Brain microvascular endothelial cell (primary cell): ENCODE measurements at regions not wholly inside any gene's neighbourhood (a gene's known extent, or its start where the extent isn't known, plus 50 kb on each side); places are given as distances from the start of the nearest gene placed in this dataset.

ENCODE experiments used
- DNase-seq: peaks from one replicate; pipeline ENCODE4 v3.0.0-alpha.2; 2020
- H3K27ac ChIP-seq: fragments of 250-450 bp; sonication (Bioruptor Pico); 2 replicates; pipeline ENCODE4 v1.5.1; 2020; ENCODE audit warnings: mild to moderate bottlenecking, moderate library complexity
- H3K27me3 ChIP-seq: fragments of 250-450 bp; sonication (Bioruptor Pico); replicated peaks from 2 replicates; pipeline ENCODE4 v1.5.1; 2020; ENCODE audit warnings: mild to moderate bottlenecking
- H3K36me3 ChIP-seq: fragments of 250-450 bp; sonication (Bioruptor Pico); replicated peaks from 2 replicates; pipeline ENCODE4 v1.5.1; 2020; ENCODE audit warnings: mild to moderate bottlenecking
- H3K4me3 ChIP-seq: 2 replicates; pipeline ENCODE4 v1.5.1; 2011; ENCODE audit warnings: low read depth, mild to moderate bottlenecking, control low read depth, low read length, moderate library complexity
- CTCF ChIP-seq: IDR thresholded peaks from 2 replicates; pipeline ENCODE4 v1.5.1; 2011; ENCODE audit warnings: low read depth, mild to moderate bottlenecking, moderate library complexity, low read length, control low read depth, inconsistent platforms; ENCODE audit errors: missing control alignments
- in situ Hi-C: cut with HindIII; loops from 2 replicates; pipeline ENCODE4 v1.10.0; 2017; ENCODE audit warnings: low sequenced_read_pairs, low pct_ligation_motif_present

GRCh38 chr2:58951722-58952121, 710.6 kb upstream of the FANCL start:
- no peak overlapping the region for H3K4me3 ChIP-seq
- DNase-seq = no peak
- in situ Hi-C loops = no loop called here
- H3K36me3 ChIP-seq = no peaks in the 10 kb centered on the region
- H3K27ac ChIP-seq = no peak overlapping the region
- H3K27me3 ChIP-seq = no peaks in the 10 kb centered on the region
- TF ChIP-seq CTCF = no peak

GRCh38 chr2:58950795-58951462, 709.8 kb upstream of the FANCL start:
- Histone ChIP-seq H3K27me3 (no peaks in the 10 kb centered on the region), H3K36me3 (no peaks in the 10 kb centered on the region), H3K27ac (no peak overlapping the region), H3K4me3 (no peak overlapping the region)
- in situ Hi-C loops = no loop called here
- TF ChIP-seq CTCF = no peak
- no peak for DNase-seq

DNA sequence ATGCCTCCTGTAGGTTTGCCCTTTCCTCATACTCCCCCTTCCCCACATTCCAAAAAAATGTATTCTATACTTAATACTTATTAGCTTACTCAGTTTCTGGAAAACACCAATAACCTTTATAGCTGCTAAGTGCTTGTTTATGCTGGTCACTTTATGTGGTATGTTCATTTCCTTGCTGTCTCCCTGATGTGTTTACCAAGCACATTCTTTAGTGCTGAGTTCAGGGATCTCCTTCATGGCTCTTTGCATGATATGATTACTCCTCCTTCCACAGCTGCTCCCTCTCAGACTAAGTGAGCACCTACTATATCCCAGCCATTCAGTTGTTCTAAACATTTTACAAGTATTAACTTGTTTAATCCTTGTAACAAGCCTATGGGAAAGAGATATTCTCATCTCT, 698.3 kb upstream of the FANCL start:
- H3K4me3 ChIP-seq = no peak overlapping the region
- in situ Hi-C loops = no loop called here
- no peaks in the 10 kb centered on the region for H3K27me3 ChIP-seq
- peak overlapping the region; percentile 71 for H3K27ac ChIP-seq
- H3K36me3 ChIP-seq = no peaks in the 10 kb centered on the region
- DNase-seq = peak; percentile 90
- no peak for TF ChIP-seq CTCF

GRCh38 chr2:58938988-58939387, 697.9 kb upstream of the FANCL start:
- no peaks in the 10 kb centered on the region for H3K27me3 ChIP-seq

GRCh38 chr2:58932801-58933200, 691.7 kb upstream of the FANCL start:
- Histone ChIP-seq H3K27ac (no peak overlapping the region), H3K27me3 (no peaks in the 10 kb centered on the region), H3K4me3 (no peak overlapping the region), H3K36me3 (no peaks in the 10 kb centered on the region)
- TF ChIP-seq CTCF = no peak
- in situ Hi-C loops = no loop called here
- no peak for DNase-seq

More at GRCh38 chr2:58938988-58939387, 697.9 kb upstream of the FANCL start:
- no peak for TF ChIP-seq CTCF
- peak overlapping the region; percentile 71 for H3K27ac ChIP-seq
- peak; percentile 51 for DNase-seq
- in situ Hi-C loops = no loop called here
- no peak overlapping the region for H3K4me3 ChIP-seq
- H3K36me3 ChIP-seq = no peaks in the 10 kb centered on the region

DNA sequence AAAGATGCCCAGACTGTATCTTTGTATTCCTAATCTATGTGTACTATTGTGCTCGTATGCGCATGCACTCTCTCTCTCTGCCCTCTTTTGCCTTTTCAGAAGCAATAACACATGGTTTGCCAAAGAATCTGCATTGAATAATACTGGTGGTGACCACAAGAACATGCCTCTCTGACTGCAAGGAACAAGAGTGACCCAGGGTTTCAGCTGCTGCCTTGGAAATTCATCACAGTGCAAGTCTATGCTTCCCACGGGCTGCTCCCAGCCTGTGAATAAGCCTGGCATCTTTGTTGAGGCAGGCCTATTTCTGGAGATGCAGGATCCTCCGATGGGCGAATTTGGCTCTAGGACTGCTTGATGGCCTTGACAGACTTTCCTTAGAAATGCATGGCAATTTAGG, 689.4 kb upstream of the FANCL start:
- in situ Hi-C loops = no loop called here
- H3K36me3 ChIP-seq = no peaks in the 10 kb centered on the region
- no peaks in the 10 kb centered on the region for H3K27me3 ChIP-seq
- no peak for TF ChIP-seq CTCF
- DNase-seq = peak; percentile 60
- no peak overlapping the region for H3K4me3 ChIP-seq
- no peak overlapping the region for H3K27ac ChIP-seq
